LHCN-M2 (cell line): ENCODE measurements at regions not wholly inside any gene's neighbourhood (a gene's known extent, or its start where the extent isn't known, plus 50 kb on each side); places are given as distances from the start of the nearest gene placed in this dataset.

Experiments
- DNase-seq: peaks from one replicate; pipeline ENCODE4 v3.0.0-alpha.2; 2012; ENCODE audit warnings: low read depth

GRCh38 chr11:104602643-104603042 lies 295.6 kb downstream of the CASP12 start:
- DNase-seq: peak; percentile 50

- peak; percentile 69 for DNase-seq
These were observed 303.9 kb downstream of the CASP12 start for GRCh38 chr11:104594228-104594958.

- DNase-seq: peak; percentile 66
These were observed 309.3 kb downstream of the CASP12 start for GRCh38 chr11:104588970-104589369.

- no peak for DNase-seq
These were observed 309.8 kb downstream of the CASP12 start for GRCh38 chr11:104588446-104588845.

- DNase-seq: no peak
These were observed 313.4 kb downstream of the CASP12 start for GRCh38 chr11:104584823-104585222.

GRCh38 chr11:104583857-104584256 lies 314.4 kb downstream of the CASP12 start:
- DNase-seq: no peak

GRCh38 chr11:104582431-104582830 lies 315.8 kb downstream of the CASP12 start:
- DNase-seq: no peak

GRCh38 chr11:104581246-104581980 lies 316.8 kb downstream of the CASP12 start:
- DNase-seq: peak; percentile 52

GRCh38 chr11:104573441-104573990 lies 324.7 kb downstream of the CASP12 start:
- peak; percentile 88 for DNase-seq

- peak; percentile 69 for DNase-seq
These were observed 326.0 kb downstream of the CASP12 start for GRCh38 chr11:104572279-104572678.

- DNase-seq: peak; percentile 91
These were observed 328.1 kb downstream of the CASP12 start for GRCh38 chr11:104570078-104570701.

- no peak for DNase-seq
These were observed 332.7 kb downstream of the CASP12 start for GRCh38 chr11:104565583-104565961.

- no peak for DNase-seq
These were observed 333.2 kb downstream of the CASP12 start for GRCh38 chr11:104564921-104565582.

GRCh38 chr11:104556606-104557301 lies 341.5 kb downstream of the CASP12 start:
- no peak for DNase-seq

- peak; percentile 26 for DNase-seq
These were observed 349.2 kb downstream of the CASP12 start for GRCh38 chr11:104549019-104549418.

- DNase-seq: peak; percentile 46
These were observed 350.1 kb downstream of the CASP12 start for GRCh38 chr11:104547996-104548661.

GRCh38 chr11:104546501-104546900 lies 351.8 kb downstream of the CASP12 start:
- no peak for DNase-seq

- no peak for DNase-seq
These were observed 356.6 kb downstream of the CASP12 start for GRCh38 chr11:104541701-104542100.

- no peak for DNase-seq
These were observed 359.9 kb downstream of the CASP12 start for GRCh38 chr11:104538313-104538712.

GRCh38 chr11:104534278-104534677 lies 364.0 kb downstream of the CASP12 start:
- DNase-seq: peak; percentile 88

- DNase-seq: no peak
These were observed 366.4 kb downstream of the CASP12 start for GRCh38 chr11:104531894-104532293.
